ENCODE measurements at regions not wholly inside any gene's neighbourhood (a gene's known extent, or its start where the extent isn't known, plus 50 kb on each side); places are given as distances from the start of the nearest gene placed in this dataset.
"Not testable (repeated sequence)": the region's sequence is repeated elsewhere in the genome, so short reads cannot be mapped to it uniquely, and the experiment has no call there.

DNA sequence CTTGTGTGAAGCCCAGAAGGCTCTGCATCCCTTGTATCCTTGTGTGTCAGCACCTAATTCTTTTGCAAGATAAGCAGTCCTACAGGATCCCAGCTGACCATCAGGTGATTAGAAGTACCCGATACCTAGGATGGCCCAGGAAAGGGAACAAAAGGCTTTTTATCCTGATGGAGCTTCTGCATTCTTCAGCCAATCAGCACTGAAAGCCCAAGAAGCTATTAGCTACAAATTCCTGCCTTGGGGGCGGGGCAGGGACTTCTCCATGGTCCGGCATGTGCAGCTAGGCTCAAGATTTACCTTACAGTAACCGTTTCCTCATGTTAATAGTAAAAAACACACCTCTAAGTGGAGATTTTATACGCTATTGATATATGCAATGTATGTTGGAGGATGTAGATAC, 264.6 kb upstream of the THUMPD2 start:
- no peak for DNase-seq (ENCODE audit: low spot score)

DNA sequence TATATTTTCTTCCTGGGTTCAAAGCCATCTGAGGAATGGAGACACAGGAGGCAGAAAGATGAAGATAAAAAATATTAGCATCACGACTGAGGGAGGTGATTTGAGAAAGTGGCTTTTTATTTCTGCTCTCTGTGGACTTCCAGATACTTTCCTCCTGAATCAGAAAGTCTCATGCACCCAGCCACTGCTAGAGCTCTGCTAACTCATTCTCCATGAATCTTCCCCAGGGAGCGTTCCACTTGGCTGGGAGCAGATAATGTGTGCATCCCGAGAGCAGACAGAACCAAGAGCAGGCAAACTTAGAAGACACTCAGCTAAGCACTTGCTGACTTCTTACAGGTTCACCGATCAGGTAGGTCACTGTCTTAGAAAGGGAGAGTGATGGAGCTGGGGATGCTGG, 264.1 kb upstream of the THUMPD2 start:
- no peak for DNase-seq (ENCODE audit: low spot score)

- no peak for DNase-seq (ENCODE audit: low spot score)
Observed at GRCh38 chr2:40041422-40042382, 262.6 kb upstream of the THUMPD2 start.

- no peak for DNase-seq (ENCODE audit: low spot score)
Observed at GRCh38 chr2:40039549-40039948, 260.5 kb upstream of the THUMPD2 start.

DNA sequence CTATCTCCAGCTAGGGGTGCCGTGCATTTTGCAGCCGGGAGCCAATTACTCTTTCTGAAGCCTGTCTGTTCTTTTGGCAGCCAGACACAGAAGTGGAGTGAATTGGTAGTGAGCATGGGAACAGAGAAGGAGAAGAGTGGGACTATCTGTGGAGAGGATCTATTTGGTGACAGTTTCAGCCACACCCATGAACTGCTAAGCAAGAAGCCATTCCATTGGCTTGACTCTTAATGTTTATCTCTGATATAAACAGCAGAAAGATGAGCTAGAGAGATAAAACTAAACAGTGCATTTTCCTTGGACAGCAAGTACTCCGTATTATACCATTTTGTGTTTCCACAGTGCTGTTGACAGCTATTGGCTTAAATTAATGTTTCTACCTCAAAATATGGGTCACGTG, 259.6 kb upstream of the THUMPD2 start:
- DNase-seq (ENCODE audit: low spot score), result no peak

- peak; percentile 3 for DNase-seq (ENCODE audit: low spot score)
Observed at GRCh38 chr2:40037303-40037702, 258.2 kb upstream of the THUMPD2 start.

- no peak for DNase-seq (ENCODE audit: low spot score)
Observed at GRCh38 chr2:40036241-40036640, 257.2 kb upstream of the THUMPD2 start.

DNA sequence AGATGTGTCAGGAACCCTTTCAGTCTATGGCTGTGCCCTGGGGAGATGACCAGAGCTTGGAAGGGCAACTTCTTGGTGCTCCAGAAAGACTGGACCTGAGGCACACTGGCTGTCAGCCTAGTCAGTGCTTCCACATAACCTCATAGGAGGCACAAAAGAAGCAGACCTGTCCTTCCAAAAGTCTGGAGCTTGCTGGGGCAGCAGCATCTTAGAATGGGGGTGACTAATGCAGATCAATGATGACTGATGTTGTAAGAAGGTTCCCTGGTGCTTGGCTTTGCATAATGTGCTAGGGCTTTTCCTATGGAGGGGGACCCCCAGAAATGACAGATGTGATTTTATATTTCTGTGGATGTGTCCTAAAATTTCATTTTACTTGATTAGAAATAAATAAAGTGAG, 255.7 kb upstream of the THUMPD2 start:
- DNase-seq (ENCODE audit: low spot score), result no peak

GRCh38 chr2:40034198-40034597, 255.1 kb upstream of the THUMPD2 start:
- no peak for DNase-seq (ENCODE audit: low spot score)

- no peak for DNase-seq (ENCODE audit: low spot score)
Observed at GRCh38 chr2:40033781-40034180, 254.7 kb upstream of the THUMPD2 start.

DNA sequence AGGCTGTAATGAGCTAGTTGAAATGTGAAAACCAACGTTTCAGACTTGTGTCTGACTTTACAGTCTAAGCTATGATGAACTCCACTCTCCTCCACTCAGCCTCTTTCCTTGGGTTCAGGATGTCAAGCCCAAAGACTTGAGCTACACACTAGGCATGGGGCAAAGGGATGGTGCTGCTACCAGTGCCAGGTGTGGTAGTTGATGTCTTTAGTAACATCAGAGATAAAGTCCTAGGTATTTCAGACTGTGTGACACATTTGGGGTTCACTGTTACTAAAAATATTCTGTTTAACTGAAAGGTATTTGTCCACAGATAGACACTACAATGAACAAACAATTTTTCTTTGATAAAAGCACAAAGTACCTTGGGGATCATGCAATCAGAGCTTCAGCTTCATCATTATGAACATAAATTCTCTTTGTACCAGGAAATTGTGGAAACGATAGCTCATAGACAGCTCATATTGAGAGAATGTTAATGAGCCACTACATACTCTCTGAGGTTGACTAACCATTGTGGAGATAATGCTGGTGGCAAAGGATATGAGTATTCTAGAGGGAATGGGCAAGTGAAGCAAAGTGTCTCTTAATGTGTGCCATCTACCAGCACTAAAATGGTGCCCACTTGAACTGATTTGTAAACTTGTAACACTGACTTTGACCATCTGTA, 253.7 kb upstream of the THUMPD2 start:
- DNase-seq (ENCODE audit: low spot score), result no peak

GRCh38 chr2:40030456-40030975, 251.5 kb upstream of the THUMPD2 start:
- no peak for DNase-seq (ENCODE audit: low spot score)

GRCh38 chr2:40028792-40029488, 249.9 kb upstream of the THUMPD2 start:
- peak; percentile 16 for DNase-seq (ENCODE audit: low spot score)

DNA sequence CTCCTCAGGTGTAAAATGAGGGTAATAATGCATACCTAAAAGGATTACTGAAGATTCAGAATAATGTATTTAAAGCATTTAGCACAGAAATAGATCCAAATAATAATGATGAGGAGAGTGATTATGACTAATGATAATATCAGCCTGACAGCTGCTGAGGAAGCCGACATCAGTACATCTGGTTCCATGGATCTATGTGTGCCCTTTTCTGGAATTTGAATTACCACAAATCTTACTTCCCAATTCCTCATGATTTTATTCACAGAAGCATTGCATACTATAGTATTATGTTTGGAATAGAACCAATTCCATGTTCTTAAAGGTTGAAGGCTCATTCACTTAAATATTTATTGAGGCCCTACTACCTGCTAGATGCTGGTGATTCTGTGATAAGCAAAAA, 248.9 kb upstream of the THUMPD2 start:
- no peak for DNase-seq (ENCODE audit: low spot score)

GRCh38 chr2:40025276-40025675, 246.2 kb upstream of the THUMPD2 start:
- not testable (repeated sequence) for DNase-seq (ENCODE audit: low spot score)

DNA sequence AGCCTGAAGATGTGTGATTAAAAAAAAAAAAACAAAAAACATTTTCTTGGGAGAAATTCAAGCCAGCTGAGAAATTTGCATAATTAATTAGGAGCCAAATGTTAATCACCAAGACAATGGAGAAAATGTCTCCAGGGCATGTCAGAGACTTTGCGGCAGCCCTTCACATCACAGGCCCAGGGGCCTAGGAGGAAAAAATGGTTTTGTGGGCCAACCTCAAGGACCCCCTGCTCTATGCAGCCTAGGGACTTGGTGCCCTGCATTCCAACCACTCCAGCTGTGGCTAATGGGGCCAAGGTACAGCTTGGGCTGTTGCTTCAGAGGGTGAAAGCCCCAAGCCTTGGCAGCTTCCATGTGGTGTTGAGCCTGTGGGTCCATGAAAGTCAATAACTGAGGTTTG, 241.9 kb upstream of the THUMPD2 start:
- no peak for DNase-seq (ENCODE audit: low spot score)

GRCh38 chr2:40016151-40016885, 237.3 kb upstream of the THUMPD2 start:
- DNase-seq (ENCODE audit: low spot score), result no peak

DNA sequence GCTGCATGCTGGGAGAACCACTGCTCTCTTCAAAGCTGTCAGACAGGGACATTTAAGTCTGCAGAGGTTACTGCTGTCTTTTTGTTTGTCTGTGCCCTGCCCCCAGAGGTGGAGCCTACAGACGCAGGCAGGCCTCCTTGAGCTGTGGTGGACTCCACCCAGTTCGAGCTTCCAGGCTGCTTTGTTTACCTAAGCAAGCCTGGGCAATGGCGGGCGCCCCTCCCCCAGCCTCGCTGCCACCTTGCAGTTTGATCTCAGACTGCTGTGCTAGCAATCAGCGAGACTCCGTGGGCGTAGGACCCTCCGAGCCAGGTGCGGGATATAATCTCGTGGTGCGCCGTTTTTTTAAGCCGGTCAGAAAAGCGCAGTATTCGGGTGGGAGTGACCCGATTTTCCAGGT, 234.9 kb upstream of the THUMPD2 start:
- DNase-seq (ENCODE audit: low spot score), result not testable (repeated sequence)

DNA sequence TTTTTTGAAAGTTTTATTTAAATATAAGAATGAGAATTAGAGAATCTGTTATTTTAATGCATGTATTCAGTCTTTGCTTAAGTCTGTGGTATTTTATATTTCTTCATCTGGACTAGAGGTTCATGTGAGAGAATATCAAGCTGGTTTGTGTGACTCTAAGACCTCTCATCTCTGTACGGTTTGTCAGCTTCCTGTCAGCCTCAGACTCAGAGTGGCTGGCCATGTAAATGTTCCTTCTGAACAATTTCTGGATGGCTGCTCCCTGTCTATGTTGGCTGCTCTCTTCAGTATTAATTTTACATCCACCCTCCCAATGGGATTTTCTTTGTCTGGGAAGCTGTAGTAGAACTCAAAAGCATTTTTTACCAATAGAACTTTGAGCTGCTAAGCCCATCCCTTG, 225.3 kb upstream of the THUMPD2 start:
- no peak for DNase-seq (ENCODE audit: low spot score)

GRCh38 chr2:40002339-40002738, 223.3 kb upstream of the THUMPD2 start:
- DNase-seq (ENCODE audit: low spot score), result no peak

DNA sequence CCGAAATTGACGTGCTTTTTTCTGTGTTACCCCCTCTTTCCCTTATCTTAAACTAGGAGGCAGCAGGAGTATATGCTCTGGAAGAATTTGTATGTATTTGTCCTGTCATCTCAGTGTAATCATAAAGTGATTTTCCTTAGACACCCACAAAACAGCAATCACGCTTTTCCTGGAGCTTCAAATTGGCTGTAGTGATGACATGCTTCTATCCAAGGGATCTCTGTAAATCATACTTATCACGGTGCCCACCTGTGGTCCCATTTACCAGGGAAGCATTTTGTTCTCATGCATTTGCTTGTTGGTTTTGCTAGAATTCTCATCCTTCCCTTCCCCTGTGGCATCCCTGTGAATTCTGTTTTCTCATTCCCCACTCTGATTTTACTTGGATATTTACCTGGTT, 220.8 kb upstream of the THUMPD2 start:
- no peak for DNase-seq (ENCODE audit: low spot score)

DNA sequence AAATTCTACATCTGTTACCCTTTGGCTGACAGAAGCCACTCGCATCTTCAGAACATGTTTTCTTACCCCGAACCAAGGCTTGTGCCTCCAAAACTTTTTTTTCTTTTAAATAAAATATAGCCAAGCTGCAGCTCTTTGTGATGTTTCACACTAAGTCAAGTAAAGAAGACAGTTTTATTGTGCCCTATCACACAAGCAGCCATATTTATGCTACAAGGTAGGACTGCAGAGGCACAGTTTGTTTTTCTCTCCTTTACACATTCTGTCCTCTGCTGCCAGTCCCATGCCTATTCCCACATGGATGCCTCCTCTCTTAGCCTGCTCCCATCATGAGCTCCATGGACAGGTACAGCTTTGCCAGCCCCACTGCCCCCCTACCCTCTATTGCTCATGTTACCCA, 219.6 kb upstream of the THUMPD2 start:
- DNase-seq (ENCODE audit: low spot score), result no peak
